GM12873 (cell line): ENCODE measurements at regions not wholly inside any gene's neighbourhood (a gene's known extent, or its start where the extent isn't known, plus 50 kb on each side); places are given as distances from the start of the nearest gene placed in this dataset.

ENCODE experiments used
- TF ChIP-seq, protein P1 (sequence below): IDR thresholded peaks from 2 replicates; pipeline ENCODE4 v1.5.1; 2012; ENCODE audit warnings: low read depth, mild to moderate bottlenecking, moderate library complexity, low read length, control low read depth; ENCODE audit not compliant: insufficient read depth; ENCODE audit errors: missing control alignments

DNA sequence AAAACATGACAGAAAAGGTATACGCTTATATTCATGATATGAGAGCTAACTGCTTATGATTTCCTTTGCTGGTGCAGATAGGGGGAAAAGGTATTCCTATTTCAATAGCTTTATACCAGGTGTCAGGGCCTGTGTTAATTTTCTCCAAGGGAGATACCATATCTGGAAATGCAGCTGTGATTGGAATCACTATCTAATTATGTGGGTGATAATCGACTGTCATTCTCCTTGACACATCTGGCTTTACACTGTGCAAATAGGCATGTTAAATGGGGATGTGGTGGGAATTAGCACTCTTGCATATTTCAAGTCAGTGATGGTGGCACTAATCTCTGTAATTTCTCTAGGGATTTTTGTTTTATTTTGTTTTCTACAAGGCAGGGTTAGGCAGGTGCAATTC is 611.1 kb downstream of the CDH9 start:
- TF ChIP-seq, protein P1, sequence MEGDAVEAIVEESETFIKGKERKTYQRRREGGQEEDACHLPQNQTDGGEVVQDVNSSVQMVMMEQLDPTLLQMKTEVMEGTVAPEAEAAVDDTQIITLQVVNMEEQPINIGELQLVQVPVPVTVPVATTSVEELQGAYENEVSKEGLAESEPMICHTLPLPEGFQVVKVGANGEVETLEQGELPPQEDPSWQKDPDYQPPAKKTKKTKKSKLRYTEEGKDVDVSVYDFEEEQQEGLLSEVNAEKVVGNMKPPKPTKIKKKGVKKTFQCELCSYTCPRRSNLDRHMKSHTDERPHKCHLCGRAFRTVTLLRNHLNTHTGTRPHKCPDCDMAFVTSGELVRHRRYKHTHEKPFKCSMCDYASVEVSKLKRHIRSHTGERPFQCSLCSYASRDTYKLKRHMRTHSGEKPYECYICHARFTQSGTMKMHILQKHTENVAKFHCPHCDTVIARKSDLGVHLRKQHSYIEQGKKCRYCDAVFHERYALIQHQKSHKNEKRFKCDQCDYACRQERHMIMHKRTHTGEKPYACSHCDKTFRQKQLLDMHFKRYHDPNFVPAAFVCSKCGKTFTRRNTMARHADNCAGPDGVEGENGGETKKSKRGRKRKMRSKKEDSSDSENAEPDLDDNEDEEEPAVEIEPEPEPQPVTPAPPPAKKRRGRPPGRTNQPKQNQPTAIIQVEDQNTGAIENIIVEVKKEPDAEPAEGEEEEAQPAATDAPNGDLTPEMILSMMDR = no peak

GRCh38 chr5:26419987-26420386 is 618.4 kb downstream of the CDH9 start:
- TF ChIP-seq, protein P1 = no peak

DNA sequence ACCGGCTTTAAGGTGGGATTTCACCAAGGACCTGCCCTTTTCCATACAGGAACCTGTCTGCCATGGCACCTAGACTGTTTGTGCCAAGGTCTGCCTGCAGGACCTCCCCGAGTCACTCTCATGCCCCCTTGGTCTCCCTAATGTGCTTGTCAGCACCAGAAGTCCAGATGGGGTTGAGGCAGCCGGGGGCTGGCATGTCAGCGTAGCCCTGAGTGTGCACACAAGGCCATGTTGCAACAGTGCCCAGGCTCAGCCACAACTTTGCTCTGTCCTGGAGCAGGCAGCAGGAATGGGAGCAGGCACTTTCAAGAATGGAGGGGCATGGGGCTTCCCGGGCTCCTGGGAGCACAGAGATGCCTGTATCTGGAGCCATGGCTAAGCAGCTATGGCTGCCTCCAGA is 621.5 kb downstream of the CDH9 start:
- TF ChIP-seq, protein P1 = no peak

GRCh38 chr5:26415987-26416779 is 622.2 kb downstream of the CDH9 start:
- TF ChIP-seq, protein P1 = no peak

DNA sequence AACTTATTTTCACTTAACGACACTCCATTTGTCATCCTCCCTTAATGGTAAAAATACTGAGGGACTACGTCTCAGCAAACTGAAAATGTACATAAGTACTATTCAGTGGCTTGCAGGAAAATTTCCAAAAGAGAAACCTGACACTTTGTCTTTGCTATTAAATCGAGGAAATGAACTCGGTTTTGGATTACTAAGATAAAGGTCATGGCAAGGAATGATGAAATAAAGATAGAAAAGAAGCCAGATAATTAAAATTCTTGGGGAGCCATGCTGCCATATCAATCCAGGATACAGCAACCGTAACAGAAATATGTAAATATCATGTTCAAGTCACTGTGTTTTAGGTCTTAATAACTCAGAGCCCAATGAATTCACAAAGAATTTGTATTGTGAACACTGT is 647.8 kb downstream of the CDH9 start:
- TF ChIP-seq, protein P1 = no peak

- TF ChIP-seq, protein P1 = no peak
Observed at GRCh38 chr5:26388976-26389375, 649.4 kb downstream of the CDH9 start.

DNA sequence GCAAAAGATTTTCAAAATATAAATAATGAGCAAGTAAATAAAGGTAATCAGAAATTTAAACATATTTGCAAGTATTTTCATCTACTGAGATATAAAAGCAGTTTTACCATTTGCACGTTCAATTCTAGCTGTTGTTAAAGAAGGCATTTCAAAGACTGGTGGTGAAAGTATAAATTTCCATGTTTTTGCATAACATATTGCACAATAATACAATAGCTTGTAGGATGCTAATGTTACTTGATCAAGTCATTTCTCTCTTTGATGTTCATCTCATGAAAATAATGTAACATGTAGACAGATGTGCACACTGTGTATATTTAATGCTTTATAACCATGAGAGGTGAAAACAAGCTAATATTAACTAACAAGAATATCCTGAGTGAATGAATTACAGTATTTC is 651.9 kb downstream of the CDH9 start:
- TF ChIP-seq, protein P1 = no peak
